ENCODE measurements at regions not wholly inside any gene's neighbourhood (a gene's known extent, or its start where the extent isn't known, plus 50 kb on each side); places are given as distances from the start of the nearest gene placed in this dataset.

DNA sequence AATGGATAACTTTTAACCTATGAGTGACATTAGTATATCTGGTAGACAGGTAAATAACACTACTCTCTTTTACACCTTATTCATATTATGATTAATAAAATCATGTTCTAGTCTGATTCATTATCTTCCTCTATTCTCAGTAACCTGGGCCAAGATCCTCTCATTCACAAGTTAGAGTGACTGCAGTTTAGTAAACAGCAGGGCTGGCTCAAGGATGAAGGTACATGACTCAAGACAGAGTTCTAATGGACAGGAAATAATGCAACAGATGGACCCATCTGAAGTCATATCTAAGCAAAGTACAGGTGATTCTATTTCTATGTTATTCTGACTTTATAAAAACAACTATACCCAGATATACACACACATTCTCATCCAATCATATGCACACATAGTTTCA, 582.5 kb upstream of the CDH18 start:
- TF ChIP-seq, protein P1, sequence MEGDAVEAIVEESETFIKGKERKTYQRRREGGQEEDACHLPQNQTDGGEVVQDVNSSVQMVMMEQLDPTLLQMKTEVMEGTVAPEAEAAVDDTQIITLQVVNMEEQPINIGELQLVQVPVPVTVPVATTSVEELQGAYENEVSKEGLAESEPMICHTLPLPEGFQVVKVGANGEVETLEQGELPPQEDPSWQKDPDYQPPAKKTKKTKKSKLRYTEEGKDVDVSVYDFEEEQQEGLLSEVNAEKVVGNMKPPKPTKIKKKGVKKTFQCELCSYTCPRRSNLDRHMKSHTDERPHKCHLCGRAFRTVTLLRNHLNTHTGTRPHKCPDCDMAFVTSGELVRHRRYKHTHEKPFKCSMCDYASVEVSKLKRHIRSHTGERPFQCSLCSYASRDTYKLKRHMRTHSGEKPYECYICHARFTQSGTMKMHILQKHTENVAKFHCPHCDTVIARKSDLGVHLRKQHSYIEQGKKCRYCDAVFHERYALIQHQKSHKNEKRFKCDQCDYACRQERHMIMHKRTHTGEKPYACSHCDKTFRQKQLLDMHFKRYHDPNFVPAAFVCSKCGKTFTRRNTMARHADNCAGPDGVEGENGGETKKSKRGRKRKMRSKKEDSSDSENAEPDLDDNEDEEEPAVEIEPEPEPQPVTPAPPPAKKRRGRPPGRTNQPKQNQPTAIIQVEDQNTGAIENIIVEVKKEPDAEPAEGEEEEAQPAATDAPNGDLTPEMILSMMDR (IDR thresholded peaks at IDR 0.05; ENCODE audit: low read depth, low read length) = no peak
- no peaks in the 10 kb centered on the region for H3K27me3 ChIP-seq
- peaks cover 10% of the 10 kb centered on the region for H3K4me1 ChIP-seq (ENCODE audit: low read depth)

DNA sequence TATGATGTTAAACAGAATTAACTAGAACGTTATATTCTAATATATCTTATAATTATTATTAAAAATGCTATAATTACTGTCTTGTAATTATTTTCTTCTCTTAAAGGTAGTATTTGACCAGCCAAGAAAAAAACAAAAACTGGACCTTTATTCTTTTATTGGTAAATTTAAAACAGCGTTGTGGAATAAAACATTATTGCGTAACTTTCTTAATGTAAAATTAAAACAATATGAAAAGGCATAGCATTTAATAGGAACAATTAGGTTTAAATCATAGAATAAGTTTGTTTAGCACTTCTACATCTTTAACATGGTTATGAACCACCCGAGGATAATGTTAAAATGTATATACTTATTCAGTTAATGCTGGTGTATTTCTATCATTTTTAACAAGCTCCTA, 574.5 kb upstream of the CDH18 start:
- H3K27me3 ChIP-seq = no peaks in the 10 kb centered on the region
- no peaks in the 10 kb centered on the region for H3K9me3 ChIP-seq (ENCODE audit: low read depth)
- H3K36me3 ChIP-seq = no peaks in the 10 kb centered on the region
- H3K4me3 ChIP-seq = no peak overlapping the region
- no peak for DNase-seq (ENCODE audit: low read depth in 1 of 2, low spot score in 1 of 2)
- TF ChIP-seq, protein P1 (IDR thresholded peaks at IDR 0.05; ENCODE audit: low read depth, low read length) = no peak
- H3K4me1 ChIP-seq (ENCODE audit: low read depth) = peaks cover 14% of the 10 kb centered on the region
- H3K27ac ChIP-seq = no peak overlapping the region

More for the DNA sequence above, 582.5 kb upstream of the CDH18 start:
- DNase-seq (ENCODE audit: low read depth in 1 of 2, low spot score in 1 of 2) = no peak
- H3K27ac ChIP-seq = no peak overlapping the region
- H3K9me3 ChIP-seq (ENCODE audit: low read depth) = no peaks in the 10 kb centered on the region
- H3K36me3 ChIP-seq = no peaks in the 10 kb centered on the region
- no peak overlapping the region for H3K4me3 ChIP-seq

DNA sequence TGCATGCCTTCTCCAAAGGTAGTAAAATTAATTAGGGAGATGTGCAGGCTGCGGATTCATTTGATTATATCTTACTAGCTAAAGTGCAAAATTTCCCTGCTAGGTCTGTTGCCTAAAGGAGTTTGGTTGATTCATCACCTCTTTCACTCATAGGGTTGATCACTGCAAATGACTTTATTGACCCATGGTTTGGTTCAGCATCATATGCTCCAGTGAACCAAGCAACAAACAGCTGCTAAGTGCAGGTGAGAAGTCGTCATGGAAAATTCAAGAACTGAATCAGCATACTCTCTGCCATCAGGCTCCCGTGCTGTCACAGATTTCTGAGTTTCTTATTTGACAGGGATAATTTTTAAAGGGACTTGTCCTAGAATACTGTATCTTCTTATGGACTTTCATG, 571.8 kb upstream of the CDH18 start:
- DNase-seq (ENCODE audit: low read depth in 1 of 2, low spot score in 1 of 2) = no peak
- TF ChIP-seq, protein P1 (IDR thresholded peaks at IDR 0.05; ENCODE audit: low read depth, low read length) = no peak
- Histone ChIP-seq H3K4me3 (no peak overlapping the region), H3K9me3 (ENCODE audit: low read depth) (no peaks in the 10 kb centered on the region), H3K27me3 (no peaks in the 10 kb centered on the region), H3K27ac (no peak overlapping the region), H3K4me1 (ENCODE audit: low read depth) (peaks cover 17% of the 10 kb centered on the region), H3K36me3 (no peaks in the 10 kb centered on the region)

DNA sequence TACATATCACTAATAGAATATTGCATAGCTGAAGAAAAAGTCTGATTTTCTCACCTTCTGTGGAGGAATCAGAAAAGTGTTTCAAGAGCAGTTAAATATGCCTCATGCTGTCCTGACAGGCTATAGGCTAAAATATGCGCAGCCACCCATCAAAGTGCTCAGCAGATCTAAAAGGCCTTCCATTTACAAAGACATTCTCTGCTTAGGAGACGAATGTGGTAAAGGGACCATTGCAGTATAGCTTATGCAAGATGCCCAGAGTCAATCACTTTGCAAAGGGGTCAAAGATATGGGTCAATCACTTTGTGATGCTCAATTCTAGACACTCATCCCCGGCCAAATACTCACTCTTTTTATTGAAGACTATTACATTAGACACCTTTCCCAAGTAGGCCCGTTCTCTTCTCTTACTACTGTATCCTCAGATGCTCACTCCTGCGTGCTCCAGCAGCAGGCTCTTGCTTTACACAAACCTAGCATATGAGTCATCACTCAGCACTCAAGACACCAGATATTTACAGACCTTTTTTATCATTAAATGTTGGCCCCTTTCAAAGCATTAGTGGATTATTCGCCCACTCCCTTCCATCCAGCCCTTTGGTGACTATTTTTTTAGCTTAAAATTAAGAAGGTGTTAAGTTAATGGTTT, 568.2 kb upstream of the CDH18 start:
- DNase-seq (ENCODE audit: low read depth in 1 of 2, low spot score in 1 of 2) = peak in 1 of 2 donors; percentile 69
- Histone ChIP-seq H3K27ac (no peak overlapping the region), H3K27me3 (no peaks in the 10 kb centered on the region), H3K4me1 (ENCODE audit: low read depth) (peaks cover 17% of the 10 kb centered on the region), H3K9me3 (ENCODE audit: low read depth) (no peaks in the 10 kb centered on the region), H3K4me3 (no peak overlapping the region), H3K36me3 (no peaks in the 10 kb centered on the region)
- TF ChIP-seq, protein P1 (IDR thresholded peaks at IDR 0.05; ENCODE audit: low read depth, low read length) = no peak

DNA sequence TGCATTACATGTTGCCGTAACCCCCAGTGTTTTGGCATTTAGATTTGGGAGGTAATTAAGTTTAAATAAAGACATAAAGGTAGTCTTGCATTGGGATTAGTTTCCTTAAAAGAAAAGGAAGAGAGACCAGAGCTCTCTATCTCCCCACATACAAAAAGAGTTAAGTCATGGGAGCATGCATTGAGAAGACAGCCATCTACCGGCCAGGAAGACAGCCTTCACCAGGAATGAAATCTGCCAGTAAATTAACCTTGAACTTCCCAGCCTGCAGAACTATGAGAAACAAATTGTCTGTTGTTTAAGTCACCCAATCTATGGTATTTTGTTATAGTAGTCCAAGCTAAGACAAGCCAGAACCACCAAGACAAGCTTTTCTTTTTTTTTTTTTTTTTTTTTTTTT, 567.0 kb upstream of the CDH18 start:
- Histone ChIP-seq H3K27me3 (no peaks in the 10 kb centered on the region), H3K27ac (no peak overlapping the region), H3K9me3 (ENCODE audit: low read depth) (no peaks in the 10 kb centered on the region), H3K4me3 (no peak overlapping the region), H3K36me3 (no peaks in the 10 kb centered on the region), H3K4me1 (ENCODE audit: low read depth) (peaks cover 11% of the 10 kb centered on the region)
- TF ChIP-seq, protein P1 (IDR thresholded peaks at IDR 0.05; ENCODE audit: low read depth, low read length) = peak; percentile 23
- no peak for DNase-seq (ENCODE audit: low read depth in 1 of 2, low spot score in 1 of 2)

All from cardiac muscle cell (in vitro differentiated cells and primary cell).